ENCODE measurements at regions not wholly inside any gene's neighbourhood (a gene's known extent, or its start where the extent isn't known, plus 50 kb on each side); places are given as distances from the start of the nearest gene placed in this dataset.

DNA sequence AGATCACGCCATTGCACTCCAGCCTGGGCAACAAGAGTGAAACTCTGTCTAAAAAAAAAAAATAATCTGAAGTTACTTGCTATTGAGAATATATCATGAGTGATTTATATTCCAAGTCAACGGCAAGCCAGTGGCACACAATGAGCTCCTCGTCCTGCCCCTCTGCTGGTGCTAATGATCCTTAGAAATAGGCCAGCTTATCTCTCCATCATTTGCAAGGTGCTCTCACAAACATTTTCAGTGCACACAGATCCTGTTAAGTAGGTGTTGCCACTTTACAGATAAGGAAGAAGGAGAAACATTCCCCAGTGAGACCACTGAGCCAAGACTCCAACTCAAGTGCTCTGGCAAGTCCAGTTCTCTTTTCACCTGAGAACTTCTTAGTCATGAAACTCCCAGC, 91.3 kb upstream of the GPR45 start:
- TF ChIP-seq, protein P1, sequence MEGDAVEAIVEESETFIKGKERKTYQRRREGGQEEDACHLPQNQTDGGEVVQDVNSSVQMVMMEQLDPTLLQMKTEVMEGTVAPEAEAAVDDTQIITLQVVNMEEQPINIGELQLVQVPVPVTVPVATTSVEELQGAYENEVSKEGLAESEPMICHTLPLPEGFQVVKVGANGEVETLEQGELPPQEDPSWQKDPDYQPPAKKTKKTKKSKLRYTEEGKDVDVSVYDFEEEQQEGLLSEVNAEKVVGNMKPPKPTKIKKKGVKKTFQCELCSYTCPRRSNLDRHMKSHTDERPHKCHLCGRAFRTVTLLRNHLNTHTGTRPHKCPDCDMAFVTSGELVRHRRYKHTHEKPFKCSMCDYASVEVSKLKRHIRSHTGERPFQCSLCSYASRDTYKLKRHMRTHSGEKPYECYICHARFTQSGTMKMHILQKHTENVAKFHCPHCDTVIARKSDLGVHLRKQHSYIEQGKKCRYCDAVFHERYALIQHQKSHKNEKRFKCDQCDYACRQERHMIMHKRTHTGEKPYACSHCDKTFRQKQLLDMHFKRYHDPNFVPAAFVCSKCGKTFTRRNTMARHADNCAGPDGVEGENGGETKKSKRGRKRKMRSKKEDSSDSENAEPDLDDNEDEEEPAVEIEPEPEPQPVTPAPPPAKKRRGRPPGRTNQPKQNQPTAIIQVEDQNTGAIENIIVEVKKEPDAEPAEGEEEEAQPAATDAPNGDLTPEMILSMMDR (IDR thresholded peaks at IDR 0.05; ENCODE audit: low read depth, low read length) = no peak
- DNase-seq (ENCODE audit: low read depth, low spot score) = no peak
- no peak overlapping the region for H3K4me3 ChIP-seq (ENCODE audit: low read depth, low read length)
- in situ Hi-C loops (cut with HindIII; ENCODE audit: low sequenced_read_pairs) = no loop called here

DNA sequence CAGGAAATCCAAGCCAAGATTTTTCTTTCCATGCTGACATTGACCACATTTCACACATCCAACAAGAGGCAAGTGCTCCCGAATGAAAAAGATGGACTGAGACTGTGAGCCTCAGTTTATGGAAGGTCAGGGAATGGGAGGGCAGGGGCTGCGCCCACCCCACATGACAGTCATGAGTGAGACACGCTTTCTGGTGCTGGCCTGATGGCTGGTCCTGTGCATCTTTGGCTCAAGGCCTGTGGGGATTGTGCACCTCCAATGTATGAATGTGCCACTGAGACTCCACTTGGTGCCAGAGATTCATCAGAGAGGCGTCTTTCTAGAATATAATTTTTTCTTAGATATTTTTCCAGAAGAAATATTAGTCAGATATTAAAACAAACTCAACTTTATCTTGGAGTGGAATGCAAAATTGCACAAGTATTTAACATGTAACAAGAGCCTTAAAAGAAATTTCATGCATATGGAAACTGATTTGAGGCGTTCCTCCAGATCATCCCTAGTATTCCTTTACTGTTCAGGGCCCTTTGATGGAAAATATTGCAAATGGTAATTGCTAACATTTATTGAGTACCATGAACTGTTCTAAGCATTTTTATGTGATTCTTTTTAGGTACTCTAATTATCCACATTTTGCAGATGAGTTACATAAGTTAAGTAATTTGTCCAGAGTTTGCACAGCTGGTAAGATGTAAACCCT, 87.3 kb upstream of the GPR45 start:
- in situ Hi-C loops (cut with HindIII; ENCODE audit: low sequenced_read_pairs) = no loop called here
- TF ChIP-seq, protein P1 (IDR thresholded peaks at IDR 0.05; ENCODE audit: low read depth, low read length) = no peak
- no peak for DNase-seq (ENCODE audit: low read depth, low spot score)
- no peak overlapping the region for H3K4me3 ChIP-seq (ENCODE audit: low read depth, low read length)

DNA sequence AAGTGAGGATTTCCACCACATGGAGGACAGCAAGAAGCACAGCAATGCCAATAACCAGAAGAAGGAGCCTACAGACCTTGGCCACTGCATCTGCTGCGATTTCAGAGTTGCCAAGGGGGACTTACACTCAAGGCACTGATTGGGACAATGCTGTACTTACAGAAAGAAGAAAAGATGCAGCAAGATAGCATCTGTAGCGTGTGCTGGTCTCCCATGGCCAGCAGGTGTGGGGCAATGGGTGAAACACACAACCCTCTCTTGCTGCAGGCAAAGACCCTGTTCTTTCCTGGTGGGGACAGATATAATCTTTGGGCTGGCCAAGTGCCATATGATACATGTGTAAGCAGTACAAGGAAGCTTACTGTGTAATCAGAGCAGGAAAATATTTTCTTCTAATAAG, 85.4 kb upstream of the GPR45 start:
- TF ChIP-seq, protein P1 (IDR thresholded peaks at IDR 0.05; ENCODE audit: low read depth, low read length) = no peak
- no peak overlapping the region for H3K4me3 ChIP-seq (ENCODE audit: low read depth, low read length)
- DNase-seq (ENCODE audit: low read depth, low spot score) = no peak
- in situ Hi-C loops (cut with HindIII; ENCODE audit: low sequenced_read_pairs) = no loop called here

DNA sequence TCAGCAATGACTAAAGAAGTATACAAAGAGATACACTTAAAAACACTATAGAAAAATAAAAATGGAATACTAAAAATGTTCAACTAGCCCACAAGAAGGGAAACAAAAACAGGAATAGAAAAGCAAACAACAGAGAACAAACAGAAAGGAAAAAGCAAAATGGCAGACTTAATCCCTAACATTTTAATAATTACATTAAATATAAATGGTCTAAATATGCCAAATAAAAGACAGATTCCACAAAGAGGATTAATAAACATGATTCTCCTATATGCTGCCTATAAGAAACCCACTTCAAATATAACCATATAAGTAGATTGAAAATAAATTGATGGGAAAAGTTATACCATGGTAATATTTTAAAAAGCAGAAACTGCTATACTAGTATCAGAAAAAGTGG, 83.5 kb upstream of the GPR45 start:
- H3K4me3 ChIP-seq (ENCODE audit: low read depth, low read length) = no peak overlapping the region
- no peak for DNase-seq (ENCODE audit: low read depth, low spot score)
- in situ Hi-C loops (cut with HindIII; ENCODE audit: low sequenced_read_pairs) = no loop called here
- TF ChIP-seq, protein P1 (IDR thresholded peaks at IDR 0.05; ENCODE audit: low read depth, low read length) = no peak

DNA sequence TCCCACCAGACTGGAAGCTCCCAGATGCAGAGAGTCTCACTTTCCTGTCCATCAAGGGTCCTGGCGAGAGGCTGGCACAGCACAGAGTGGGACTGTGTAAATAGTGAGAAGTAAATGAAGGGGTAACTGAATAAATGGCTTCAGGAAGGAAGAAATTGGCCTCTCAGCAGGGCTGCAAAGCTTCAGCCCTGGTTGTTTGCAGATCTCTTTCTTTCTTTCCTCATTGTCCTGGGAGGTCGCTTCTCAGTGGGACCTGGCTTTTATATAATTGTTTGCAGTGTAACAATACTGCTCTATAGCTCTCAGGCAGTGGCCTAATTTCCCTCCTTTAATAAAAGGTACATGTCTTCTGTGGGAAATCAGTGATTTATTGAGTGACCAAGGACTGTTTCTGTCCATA, 74.9 kb upstream of the GPR45 start:
- no peak overlapping the region for H3K4me3 ChIP-seq (ENCODE audit: low read depth, low read length)
- DNase-seq (ENCODE audit: low read depth, low spot score) = no peak
- in situ Hi-C loops (cut with HindIII; ENCODE audit: low sequenced_read_pairs) = no loop called here
- TF ChIP-seq, protein P1 (IDR thresholded peaks at IDR 0.05; ENCODE audit: low read depth, low read length) = no peak

DNA sequence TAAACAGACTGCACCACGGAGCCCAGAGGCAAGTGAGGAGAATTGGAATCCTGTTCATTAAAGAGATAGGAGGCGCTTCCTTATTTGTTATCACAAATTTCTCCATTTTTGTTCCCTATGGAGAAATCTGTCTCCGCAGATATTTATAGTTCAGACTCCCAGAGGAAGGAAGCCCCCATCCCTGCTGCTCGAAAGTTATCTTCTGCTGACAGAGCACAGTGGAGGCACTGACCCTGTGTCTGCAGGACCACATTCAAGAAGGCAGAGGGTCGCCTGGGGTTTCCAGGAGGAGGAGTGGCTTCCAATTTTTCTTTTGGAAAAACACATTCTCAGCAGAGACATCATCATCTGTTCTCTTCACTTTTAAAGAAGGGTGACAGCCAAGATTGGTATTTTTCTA, 73.0 kb upstream of the GPR45 start:
- no peak for DNase-seq (ENCODE audit: low read depth, low spot score)

More for the DNA sequence above, 73.0 kb upstream of the GPR45 start:
- TF ChIP-seq, protein P1 (IDR thresholded peaks at IDR 0.05; ENCODE audit: low read depth, low read length) = no peak
- H3K4me3 ChIP-seq (ENCODE audit: low read depth, low read length) = no peak overlapping the region
- in situ Hi-C loops (cut with HindIII; ENCODE audit: low sequenced_read_pairs) = no loop called here

All from astrocyte of the spinal cord (primary cell).